Fibroblast of lung (primary cell): ENCODE measurements at regions not wholly inside any gene's neighbourhood (a gene's known extent, or its start where the extent isn't known, plus 50 kb on each side); places are given as distances from the start of the nearest gene placed in this dataset.
A peak's percentile ranks its signal among the peaks of the same experiment; 100 is the strongest.

ENCODE experiments used
- DNase-seq, 2 donors: peaks; one replicate each; pipeline versions ENCODE4 v3.0.0 to v3.0.0-alpha.2; 2010; ENCODE audit warnings: low read depth in 2 of 2
- H2AFZ ChIP-seq: 2 replicates; pipeline ENCODE4 v1.5.1; 2012; ENCODE audit warnings: low read length, control low read depth, inconsistent platforms
- H3K27ac ChIP-seq: 2 replicates; pipeline ENCODE4 v1.5.1; 2011; ENCODE audit warnings: low read length, control low read depth; ENCODE audit not compliant: insufficient read depth
- H3K27me3 ChIP-seq: 2 replicates; pipeline ENCODE4 v1.5.1; 2011; ENCODE audit warnings: mild to moderate bottlenecking, low read length; ENCODE audit not compliant: control insufficient read depth, insufficient read depth
- H3K36me3 ChIP-seq: 2 replicates; pipeline ENCODE4 v1.5.1; 2011; ENCODE audit warnings: low read length; ENCODE audit not compliant: control insufficient read depth, insufficient read depth
- H3K4me1 ChIP-seq: 2 replicates; pipeline ENCODE4 v1.5.1; 2011; ENCODE audit warnings: low read length; ENCODE audit not compliant: control insufficient read depth, insufficient read depth; ENCODE audit errors: extremely low read depth
- H3K4me2 ChIP-seq: 2 replicates; pipeline ENCODE4 v1.5.1; 2011; ENCODE audit warnings: low read length, control low read depth; ENCODE audit not compliant: insufficient read depth; ENCODE audit errors: extremely low read depth
- H3K4me3 ChIP-seq, 4 experiments: fragments of 200-600 bp in 1 of 4; sonication (generic) in 1 of 4; replicated peaks in 1 of 4; 2 replicates each; pipeline ENCODE4 v1.5.1; 2011 to 2016; ENCODE audit warnings: low read length in 4 of 4, low read depth in 3 of 4, mild to moderate bottlenecking in 3 of 4, control low read depth in 2 of 4, inconsistent platforms in 1 of 4, mixed read lengths in 1 of 4; ENCODE audit not compliant: insufficient read depth in 1 of 4; ENCODE audit errors: control extremely low read depth in 1 of 4
- H3K79me2 ChIP-seq: 2 replicates; pipeline ENCODE4 v1.5.1; 2012; ENCODE audit warnings: mild to moderate bottlenecking, low read length, inconsistent platforms; ENCODE audit not compliant: control insufficient read depth, insufficient read depth
- H3K9ac ChIP-seq: 2 replicates; pipeline ENCODE4 v1.5.1; 2011; ENCODE audit warnings: mild to moderate bottlenecking, low read length, control low read depth; ENCODE audit not compliant: insufficient read depth
- H3K9me3 ChIP-seq: 2 replicates; pipeline ENCODE4 v1.5.1; 2012; ENCODE audit warnings: low read depth, low read length; ENCODE audit not compliant: control insufficient read depth, insufficient read depth
- H4K20me1 ChIP-seq: 2 replicates; pipeline ENCODE4 v1.5.1; 2011; ENCODE audit warnings: low read length; ENCODE audit not compliant: control insufficient read depth, insufficient read depth; ENCODE audit errors: extremely low read depth
- EZH2 ChIP-seq: IDR thresholded peaks from 2 replicates; pipeline ENCODE4 v1.5.1; 2012; ENCODE audit warnings: low read length, control low read depth, mild to moderate bottlenecking; ENCODE audit errors: missing control alignments
- TF ChIP-seq, protein P1 (sequence below), 2 donors: IDR thresholded peaks in 1 of 2; conservative IDR thresholded peaks in 1 of 2; 1 replicate in 1 of 2; 2 replicates in 1 of 2; pipeline ENCODE4 v1.5.1; 2011 to 2012; ENCODE audit warnings: low read length in 2 of 2, control low read depth in 1 of 2, inconsistent platforms in 1 of 2, low read depth in 1 of 2, mild to moderate bottlenecking in 1 of 2

GRCh38 chr19:13598098-13598497 is 91.8 kb upstream of the CACNA1A start:
- Histone ChIP-seq H4K20me1 (no peaks in the 10 kb centered on the region), H3K9me3 (no peaks in the 10 kb centered on the region), H3K27ac (no peak overlapping the region), H2AFZ (no peak overlapping the region), H3K9ac (no peak overlapping the region), H3K4me3 (no peak overlapping the region), H3K27me3 (no peaks in the 10 kb centered on the region), H3K79me2 (no peaks in the 10 kb centered on the region), H3K36me3 (no peaks in the 10 kb centered on the region), H3K4me2 (no peak overlapping the region), H3K4me1 (no peaks in the 10 kb centered on the region)
- no peak for TF ChIP-seq EZH2
- DNase-seq = no peak

- DNase-seq = peak; percentile 60 to 77
Measured at GRCh38 chr19:13597640-13598039, 91.4 kb upstream of the CACNA1A start.

GRCh38 chr19:13588957-13589833 is 82.9 kb upstream of the CACNA1A start:
- Histone ChIP-seq H2AFZ (no peak overlapping the region), H3K9ac (no peak overlapping the region)

More at GRCh38 chr19:13597640-13598039, 91.4 kb upstream of the CACNA1A start:
- no peak overlapping the region for H2AFZ ChIP-seq
- H3K27ac ChIP-seq = no peak overlapping the region
- no peaks in the 10 kb centered on the region for H3K79me2 ChIP-seq
- no peak overlapping the region for H3K4me3 ChIP-seq
- H4K20me1 ChIP-seq = no peaks in the 10 kb centered on the region
- H3K9me3 ChIP-seq = no peaks in the 10 kb centered on the region
- no peak overlapping the region for H3K9ac ChIP-seq
- H3K4me2 ChIP-seq = peak overlapping the region; percentile 25
- no peaks in the 10 kb centered on the region for H3K27me3 ChIP-seq
- TF ChIP-seq EZH2 = no peak
- TF ChIP-seq, protein P1, sequence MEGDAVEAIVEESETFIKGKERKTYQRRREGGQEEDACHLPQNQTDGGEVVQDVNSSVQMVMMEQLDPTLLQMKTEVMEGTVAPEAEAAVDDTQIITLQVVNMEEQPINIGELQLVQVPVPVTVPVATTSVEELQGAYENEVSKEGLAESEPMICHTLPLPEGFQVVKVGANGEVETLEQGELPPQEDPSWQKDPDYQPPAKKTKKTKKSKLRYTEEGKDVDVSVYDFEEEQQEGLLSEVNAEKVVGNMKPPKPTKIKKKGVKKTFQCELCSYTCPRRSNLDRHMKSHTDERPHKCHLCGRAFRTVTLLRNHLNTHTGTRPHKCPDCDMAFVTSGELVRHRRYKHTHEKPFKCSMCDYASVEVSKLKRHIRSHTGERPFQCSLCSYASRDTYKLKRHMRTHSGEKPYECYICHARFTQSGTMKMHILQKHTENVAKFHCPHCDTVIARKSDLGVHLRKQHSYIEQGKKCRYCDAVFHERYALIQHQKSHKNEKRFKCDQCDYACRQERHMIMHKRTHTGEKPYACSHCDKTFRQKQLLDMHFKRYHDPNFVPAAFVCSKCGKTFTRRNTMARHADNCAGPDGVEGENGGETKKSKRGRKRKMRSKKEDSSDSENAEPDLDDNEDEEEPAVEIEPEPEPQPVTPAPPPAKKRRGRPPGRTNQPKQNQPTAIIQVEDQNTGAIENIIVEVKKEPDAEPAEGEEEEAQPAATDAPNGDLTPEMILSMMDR (conservative IDR thresholded peaks at IDR 0.05 in 1 of 2, IDR thresholded peaks at IDR 0.05 in 1 of 2; ENCODE audit: low read depth in 1 of 2, low read length in 2 of 2) = peak; percentile 63 to 72
- no peaks in the 10 kb centered on the region for H3K36me3 ChIP-seq
- H3K4me1 ChIP-seq = no peaks in the 10 kb centered on the region

More at GRCh38 chr19:13588957-13589833, 82.9 kb upstream of the CACNA1A start:
- no peak overlapping the region for H3K4me3 ChIP-seq
- no peaks in the 10 kb centered on the region for H3K79me2 ChIP-seq
- H3K9me3 ChIP-seq = no peaks in the 10 kb centered on the region
- no peak overlapping the region for H3K27ac ChIP-seq
- no peak overlapping the region for H3K4me2 ChIP-seq
- no peaks in the 10 kb centered on the region for H3K27me3 ChIP-seq
- no peaks in the 10 kb centered on the region for H4K20me1 ChIP-seq
- H3K36me3 ChIP-seq = no peaks in the 10 kb centered on the region
- TF ChIP-seq, protein P1 (conservative IDR thresholded peaks at IDR 0.05 in 1 of 2, IDR thresholded peaks at IDR 0.05 in 1 of 2; ENCODE audit: low read depth in 1 of 2, low read length in 2 of 2) = peak; percentile 77 to 89
- TF ChIP-seq EZH2 = no peak
- no peaks in the 10 kb centered on the region for H3K4me1 ChIP-seq
- peak; percentile 29 to 47 for DNase-seq
